ENCODE measurements at regions not wholly inside any gene's neighbourhood (a gene's known extent, or its start where the extent isn't known, plus 50 kb on each side); places are given as distances from the start of the nearest gene placed in this dataset.

DNA sequence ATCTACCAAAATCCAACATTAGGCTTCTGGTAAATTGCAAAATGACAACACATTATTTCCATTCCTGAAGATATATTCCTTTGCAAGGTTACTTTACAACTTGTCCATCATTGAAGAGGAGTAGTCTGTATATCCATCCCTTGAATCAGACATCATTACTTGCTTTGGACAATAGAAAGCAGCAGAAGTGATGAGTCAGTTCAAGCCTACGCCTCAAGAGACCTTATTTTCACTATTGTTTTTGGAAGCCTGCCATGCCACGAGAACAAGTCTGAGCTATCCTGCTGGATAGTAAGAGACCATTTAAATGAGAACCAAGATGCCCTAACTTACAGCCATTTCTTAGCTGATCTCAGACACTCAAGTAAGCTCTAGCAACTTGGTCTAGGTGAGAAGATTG is 246.0 kb upstream of the HHIP start:
- ATAC-seq (no peak), DNase-seq (no peak)
- Histone ChIP-seq H3K27me3 (no peaks in the 10 kb centered on the region), H3K9me3 (peaks cover 0 to 20% (median 0%) of the 10 kb centered on the region in 11 donors), H3K4me3 (no peak overlapping the region), H3K4me1 (no peaks in the 10 kb centered on the region), H3K27ac (no peak overlapping the region), H3K36me3 (no peaks in the 10 kb centered on the region)
- intact Hi-C loops (cut with DNase I): no loop called here
- TF ChIP-seq, protein P1, sequence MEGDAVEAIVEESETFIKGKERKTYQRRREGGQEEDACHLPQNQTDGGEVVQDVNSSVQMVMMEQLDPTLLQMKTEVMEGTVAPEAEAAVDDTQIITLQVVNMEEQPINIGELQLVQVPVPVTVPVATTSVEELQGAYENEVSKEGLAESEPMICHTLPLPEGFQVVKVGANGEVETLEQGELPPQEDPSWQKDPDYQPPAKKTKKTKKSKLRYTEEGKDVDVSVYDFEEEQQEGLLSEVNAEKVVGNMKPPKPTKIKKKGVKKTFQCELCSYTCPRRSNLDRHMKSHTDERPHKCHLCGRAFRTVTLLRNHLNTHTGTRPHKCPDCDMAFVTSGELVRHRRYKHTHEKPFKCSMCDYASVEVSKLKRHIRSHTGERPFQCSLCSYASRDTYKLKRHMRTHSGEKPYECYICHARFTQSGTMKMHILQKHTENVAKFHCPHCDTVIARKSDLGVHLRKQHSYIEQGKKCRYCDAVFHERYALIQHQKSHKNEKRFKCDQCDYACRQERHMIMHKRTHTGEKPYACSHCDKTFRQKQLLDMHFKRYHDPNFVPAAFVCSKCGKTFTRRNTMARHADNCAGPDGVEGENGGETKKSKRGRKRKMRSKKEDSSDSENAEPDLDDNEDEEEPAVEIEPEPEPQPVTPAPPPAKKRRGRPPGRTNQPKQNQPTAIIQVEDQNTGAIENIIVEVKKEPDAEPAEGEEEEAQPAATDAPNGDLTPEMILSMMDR (IDR thresholded peaks at IDR 0.05): no peak
- 30% methylated on average over 2 of the region's 2 CpGs for WGBS, 2 donors

DNA sequence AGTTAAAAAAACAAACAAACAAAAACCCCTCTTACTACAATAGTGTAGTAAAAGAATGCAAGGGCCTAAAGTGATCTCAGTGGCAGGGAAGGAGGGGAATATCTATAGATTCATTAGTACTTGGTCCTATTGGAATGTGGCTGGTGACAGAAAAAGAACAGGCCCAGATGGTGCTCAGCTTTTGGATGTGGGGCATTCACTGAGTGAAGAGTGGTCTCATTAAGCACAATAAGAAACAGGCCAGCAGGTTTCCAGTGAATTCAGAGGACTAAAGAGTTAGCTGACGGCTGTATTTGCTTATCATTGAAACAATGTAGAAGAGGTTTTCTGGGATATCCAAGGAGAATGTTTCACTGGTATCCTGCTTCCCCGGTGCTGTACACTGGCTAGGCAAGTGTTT is 243.8 kb upstream of the HHIP start:
- no peaks in the 10 kb centered on the region for H3K36me3 ChIP-seq
- H3K9me3 ChIP-seq: peaks cover 0 to 20% (median 0%) of the 10 kb centered on the region in 11 donors
- no peak overlapping the region for H3K4me3 ChIP-seq
- intact Hi-C loops (cut with DNase I): no loop called here
- DNase-seq (no peak), ATAC-seq (no peak)
- 48 to 53% methylated on average over 2 of the region's 2 CpGs for WGBS, 2 donors
- H3K27ac ChIP-seq: no peak overlapping the region
- H3K27me3 ChIP-seq: no peaks in the 10 kb centered on the region
- TF ChIP-seq, protein P1 (IDR thresholded peaks at IDR 0.05): no peak
- H3K4me1 ChIP-seq: no peaks in the 10 kb centered on the region

GRCh38 chr4:144402999-144403398 is 243.0 kb upstream of the HHIP start:
- DNase-seq: no peak
- ATAC-seq: no peak
- H3K27ac ChIP-seq: no peak overlapping the region
- H3K4me1 ChIP-seq: no peaks in the 10 kb centered on the region
- H3K36me3 ChIP-seq: no peaks in the 10 kb centered on the region
- TF ChIP-seq, protein P1 (IDR thresholded peaks at IDR 0.05): no peak
- H3K27me3 ChIP-seq: no peaks in the 10 kb centered on the region
- WGBS, 2 donors: 55 to 59% methylated on average over 1 of the region's 1 CpG
- peaks cover 0 to 14% (median 0%) of the 10 kb centered on the region in 11 donors for H3K9me3 ChIP-seq
- no peak overlapping the region for H3K4me3 ChIP-seq
- intact Hi-C loops (cut with DNase I): no loop called here

- 52 to 64% methylated on average over 1 of the region's 1 CpG for WGBS, 2 donors
- H3K9me3 ChIP-seq: peaks cover 0 to 5% (median 0%) of the 10 kb centered on the region in 11 donors
These were observed 242.1 kb upstream of the HHIP start for GRCh38 chr4:144403893-144404292.

More at GRCh38 chr4:144403893-144404292, 242.1 kb upstream of the HHIP start:
- Histone ChIP-seq H3K4me1 (no peaks in the 10 kb centered on the region), H3K36me3 (no peaks in the 10 kb centered on the region), H3K27me3 (no peaks in the 10 kb centered on the region), H3K27ac (no peak overlapping the region), H3K4me3 (no peak overlapping the region)
- DNase-seq (no peak), ATAC-seq (no peak)
- intact Hi-C loops (cut with DNase I): no loop called here
- TF ChIP-seq, protein P1 (IDR thresholded peaks at IDR 0.05): no peak
